ENCODE measurements at regions not wholly inside any gene's neighbourhood (a gene's known extent, or its start where the extent isn't known, plus 50 kb on each side); places are given as distances from the start of the nearest gene placed in this dataset.

- TF ChIP-seq EZH2 (IDR thresholded peaks at IDR 0.05; ENCODE audit: borderline replicate concordance): no peak
- TF ChIP-seq, protein P1, sequence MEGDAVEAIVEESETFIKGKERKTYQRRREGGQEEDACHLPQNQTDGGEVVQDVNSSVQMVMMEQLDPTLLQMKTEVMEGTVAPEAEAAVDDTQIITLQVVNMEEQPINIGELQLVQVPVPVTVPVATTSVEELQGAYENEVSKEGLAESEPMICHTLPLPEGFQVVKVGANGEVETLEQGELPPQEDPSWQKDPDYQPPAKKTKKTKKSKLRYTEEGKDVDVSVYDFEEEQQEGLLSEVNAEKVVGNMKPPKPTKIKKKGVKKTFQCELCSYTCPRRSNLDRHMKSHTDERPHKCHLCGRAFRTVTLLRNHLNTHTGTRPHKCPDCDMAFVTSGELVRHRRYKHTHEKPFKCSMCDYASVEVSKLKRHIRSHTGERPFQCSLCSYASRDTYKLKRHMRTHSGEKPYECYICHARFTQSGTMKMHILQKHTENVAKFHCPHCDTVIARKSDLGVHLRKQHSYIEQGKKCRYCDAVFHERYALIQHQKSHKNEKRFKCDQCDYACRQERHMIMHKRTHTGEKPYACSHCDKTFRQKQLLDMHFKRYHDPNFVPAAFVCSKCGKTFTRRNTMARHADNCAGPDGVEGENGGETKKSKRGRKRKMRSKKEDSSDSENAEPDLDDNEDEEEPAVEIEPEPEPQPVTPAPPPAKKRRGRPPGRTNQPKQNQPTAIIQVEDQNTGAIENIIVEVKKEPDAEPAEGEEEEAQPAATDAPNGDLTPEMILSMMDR (IDR thresholded peaks at IDR 0.05; ENCODE audit: poor library complexity): no peak
Observed at GRCh38 chr10:121270906-121271305, 327.3 kb downstream of the FGFR2 start.
